ENCODE measurements at regions not wholly inside any gene's neighbourhood (a gene's known extent, or its start where the extent isn't known, plus 50 kb on each side); places are given as distances from the start of the nearest gene placed in this dataset.

DNA sequence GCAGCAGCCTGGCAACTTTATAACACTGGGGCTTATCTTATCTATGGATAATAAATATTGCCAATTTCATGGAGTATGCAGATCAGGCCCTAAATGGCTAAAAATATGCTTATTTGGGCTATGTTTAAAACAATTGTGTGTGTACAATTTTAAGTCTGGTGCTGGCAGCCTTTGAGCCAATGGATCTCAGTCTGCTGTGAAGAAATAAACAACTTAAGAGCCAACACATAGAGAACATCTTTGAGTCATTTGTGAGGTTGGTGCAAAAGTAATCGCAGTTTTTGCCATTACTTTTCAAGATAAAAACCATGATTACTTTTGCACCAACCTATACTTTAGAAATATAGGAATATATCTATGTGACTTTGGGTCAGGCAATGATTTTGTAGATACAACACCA, 129.1 kb upstream of the CARMIL1 start:
- Histone ChIP-seq H3K9ac (replicated peaks in 1 of 4; ENCODE audit: extremely low read depth in 1 of 4, low read depth in 3 of 4, low read length in 3 of 4) (no peak overlapping the region), H3K4ac (replicated peaks; ENCODE audit: insufficient read length, low read depth, low read length) (no peak overlapping the region), H3K56ac (replicated peaks; ENCODE audit: insufficient read length, low read depth, low read length) (no peak overlapping the region), H3K4me3 (ENCODE audit: extremely low read depth in 1 of 4, insufficient read depth in 2 of 4, low read depth in 3 of 4, low read length in 4 of 4) (no peak overlapping the region), H2BK20ac (ENCODE audit: low read length) (no peak overlapping the region), H3K14ac (ENCODE audit: insufficient read length) (no peak overlapping the region), H4K91ac (replicated peaks; ENCODE audit: insufficient read length, low read length) (no peak overlapping the region), H3K27me3 (replicated peaks in 1 of 4; ENCODE audit: control insufficient read depth in 3 of 4, extremely low read depth in 1 of 4, insufficient read depth in 3 of 4, low read length in 3 of 4) (no peaks in the 10 kb centered on the region), H3K4me1 (replicated peaks in 1 of 4; ENCODE audit: control insufficient read depth in 3 of 4, insufficient read depth in 4 of 4, low read length in 3 of 4) (no peaks in the 10 kb centered on the region), H3K23ac (ENCODE audit: insufficient read length) (no peak overlapping the region), H4K5ac (ENCODE audit: insufficient read length, low read depth, low read length) (no peak overlapping the region), H2BK15ac (ENCODE audit: low read length) (no peak overlapping the region), H3K9me3 (ENCODE audit: insufficient read depth in 2 of 2, low read depth in 1 of 2, low read length in 1 of 2) (peaks cover 1 to 3% of the 10 kb centered on the region in 2 experiments; a peak in 1 of 4 replicates), H2BK12ac (ENCODE audit: low read depth, low read length) (no peak overlapping the region), H4K20me1 (replicated peaks in 1 of 2; ENCODE audit: control insufficient read depth in 1 of 2, insufficient read depth in 2 of 2, low read length in 2 of 2) (no peaks in the 10 kb centered on the region), H2AK5ac (ENCODE audit: low read depth, low read length) (no peak overlapping the region), H3K79me1 (ENCODE audit: low read depth, low read length) (no peaks in the 10 kb centered on the region), H4K8ac (ENCODE audit: extremely low read depth, insufficient read depth, low read length) (no peak overlapping the region), H3K18ac (ENCODE audit: extremely low read depth, low read length) (no peak overlapping the region), H3K4me2 (ENCODE audit: insufficient read depth in 1 of 2, low read depth in 2 of 2, low read length in 2 of 2) (no peak overlapping the region), H3K79me2 (ENCODE audit: control insufficient read depth in 1 of 2, insufficient read depth in 2 of 2, low read length in 2 of 2) (no peaks in the 10 kb centered on the region), H2BK120ac (replicated peaks; ENCODE audit: low read depth, low read length) (no peak overlapping the region), H2BK5ac (ENCODE audit: low read depth, low read length) (no peak overlapping the region), H3K27ac (ENCODE audit: low read depth, low read length) (no peak overlapping the region), H3K23me2 (ENCODE audit: low read depth, low read length) (no peaks in the 10 kb centered on the region), H2AFZ (ENCODE audit: low read length) (no peak overlapping the region), H3K36me3 (ENCODE audit: control insufficient read depth in 2 of 4, insufficient read depth in 4 of 4, low read length in 3 of 4) (no peaks in the 10 kb centered on the region)
- 97% methylated on average over 1 of the region's 1 CpG; no CpG with 5 or more reads in 1 of the 2 experiments for WGBS, 2 experiments (ENCODE audit: extremely low coverage in 1 of 2, insufficient coverage in 1 of 2, insufficient read length in 1 of 2, insufficient replicate concordance in 2 of 2, low coverage in 1 of 2, low lambda C conversion rate in 2 of 2, missing lambda C conversion rate in 1 of 2)
- ChIA-PET POLR2A (ENCODE audit: partially characterized antibody) (no interaction called here), CTCF (ENCODE audit: partially characterized antibody) (no interaction called here)
- FAIRE-seq = no peak
- no peak for DNase-seq (ENCODE audit: low read depth in 1 of 2, low spot score in 2 of 2)
- TF ChIP-seq BACH1 (IDR thresholded peaks at IDR 0.05; ENCODE audit: low read length) (no peak), ATF2 (IDR thresholded peaks at IDR 0.05; ENCODE audit: low read length) (no peak), ZNF274 (IDR thresholded peaks at IDR 0.05; ENCODE audit: borderline replicate concordance, extremely low read depth, low read length) (no peak), GABPA (IDR thresholded peaks at IDR 0.05; ENCODE audit: borderline replicate concordance, insufficient read depth, low read length) (no peak), RAD21 (IDR thresholded peaks at IDR 0.05 in 1 of 2, conservative IDR thresholded peaks at IDR 0.05 in 1 of 2; ENCODE audit: low read depth in 2 of 2, low read length in 2 of 2) (no peak), SIX5 (IDR thresholded peaks at IDR 0.05; ENCODE audit: low read depth, low read length) (no peak), RFX5 (IDR thresholded peaks at IDR 0.05; ENCODE audit: borderline replicate concordance, low read depth, low read length) (no peak), SIN3A (conservative IDR thresholded peaks at IDR 0.05 in 1 of 2, IDR thresholded peaks at IDR 0.05 in 1 of 2; ENCODE audit: low read depth in 1 of 2, low read length in 2 of 2) (no peak), POLR2AphosphoS5 (IDR thresholded peaks at IDR 0.05; ENCODE audit: low read depth, low read length) (no peak), BRCA1 (IDR thresholded peaks at IDR 0.05; ENCODE audit: low read depth, low read length) (no peak)

Data from H1 (cell line).